B cell (primary cell): ENCODE measurements at regions not wholly inside any gene's neighbourhood (a gene's known extent, or its start where the extent isn't known, plus 50 kb on each side); places are given as distances from the start of the nearest gene placed in this dataset.
"Not testable (repeated sequence)": the region's sequence is repeated elsewhere in the genome, so short reads cannot be mapped to it uniquely, and the experiment has no call there.

ENCODE experiments used
- CTCF ChIP-seq: fragments of 200-600 bp; IDR thresholded peaks from one replicate; pipeline ENCODE4 v1.8.0; 2022; ENCODE audit warnings: antibody characterized with exemption, mild to moderate bottlenecking
- EZH2 ChIP-seq: IDR thresholded peaks from 2 replicates; pipeline ENCODE4 v1.6.1; 2012; ENCODE audit warnings: borderline replicate concordance, low read depth, mild to moderate bottlenecking, moderate library complexity, low read length; ENCODE audit not compliant: insufficient read depth, poor library complexity, severe bottlenecking

- not testable (repeated sequence) for TF ChIP-seq CTCF, EZH2
Observed at GRCh38 chr7:39762466-39762865, 139.1 kb downstream of the RALA start.
